ENCODE measurements at regions not wholly inside any gene's neighbourhood (a gene's known extent, or its start where the extent isn't known, plus 50 kb on each side); places are given as distances from the start of the nearest gene placed in this dataset.

DNA sequence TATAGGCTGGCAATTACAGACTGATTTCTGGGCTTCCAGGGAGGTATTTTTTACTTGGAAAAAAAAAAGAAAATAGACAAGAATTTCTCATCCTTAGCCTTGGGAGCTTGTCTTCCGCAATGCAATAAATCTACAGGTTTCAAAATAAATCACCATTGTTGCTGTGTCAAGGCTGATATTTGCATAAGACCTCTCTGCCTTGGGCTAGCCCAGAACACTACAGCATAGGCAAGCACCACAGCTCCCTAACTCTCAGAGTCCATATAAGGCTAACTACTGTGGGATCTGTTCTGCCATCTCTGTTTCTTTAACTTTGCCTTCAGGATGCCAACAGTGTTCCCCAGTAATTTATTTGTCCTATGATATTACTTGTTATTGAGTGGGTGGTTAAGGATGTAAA lies 64.4 kb downstream of the ZWINT start:
- TF ChIP-seq POLR2A (IDR thresholded peaks at IDR 0.05; ENCODE audit: low read depth, low read length), result no peak
- no peak for TF ChIP-seq POLR2AphosphoS5 (IDR thresholded peaks at IDR 0.05; ENCODE audit: low read depth, low read length)
- no peak for TF ChIP-seq TAF1 (IDR thresholded peaks at IDR 0.05; ENCODE audit: low read depth, low read length)
- TF ChIP-seq SPI1 (IDR thresholded peaks at IDR 0.05; ENCODE audit: low read depth, low read length), result no peak
- no peak for TF ChIP-seq PAX5 (IDR thresholded peaks at IDR 0.05; ENCODE audit: insufficient read depth, low read length, severe bottlenecking)
